ACC112 (cell line): ENCODE measurements at regions not wholly inside any gene's neighbourhood (a gene's known extent, or its start where the extent isn't known, plus 50 kb on each side); places are given as distances from the start of the nearest gene placed in this dataset.

Experiments used
- H2AFZ ChIP-seq: fragments of 200-600 bp; sonication (generic); one replicate; pipeline ENCODE4 v1.6.0; 2017; ENCODE audit warnings: antibody characterized with exemption, low read length; ENCODE audit not compliant: unreplicated experiment
- H3K27ac ChIP-seq: fragments of 200-600 bp; sonication (generic); 2 replicates; pipeline ENCODE4 v1.5.1; 2014; ENCODE audit warnings: low read depth, mild to moderate bottlenecking, antibody characterized with exemption, low read length, moderate library complexity
- H3K27me3 ChIP-seq: fragments of 200-600 bp; sonication (generic); 2 replicates; pipeline ENCODE4 v1.6.1; 2014; ENCODE audit warnings: mild to moderate bottlenecking, antibody characterized with exemption, low read length, moderate library complexity, mixed read lengths; ENCODE audit not compliant: insufficient read depth
- H3K36me3 ChIP-seq: fragments of 200-600 bp; sonication (generic); 2 replicates; pipeline ENCODE4 v1.6.1; 2016; ENCODE audit warnings: mild to moderate bottlenecking, antibody characterized with exemption, low read length, moderate library complexity, mixed read lengths; ENCODE audit not compliant: insufficient read depth
- H3K4me1 ChIP-seq: fragments of 200-600 bp; sonication (generic); one replicate; pipeline ENCODE4 v1.6.1; 2016; ENCODE audit warnings: low read length, mixed read lengths; ENCODE audit not compliant: insufficient read depth, unreplicated experiment, control insufficient read depth
- H3K4me3 ChIP-seq: fragments of 200-600 bp; sonication (generic); 2 replicates; pipeline ENCODE4 v1.5.1; 2014; ENCODE audit warnings: mild to moderate bottlenecking, low read depth, low read length
- H3K79me2 ChIP-seq: fragments of 200-600 bp; sonication (generic); one replicate; pipeline ENCODE4 v1.6.0; 2016; ENCODE audit warnings: low read length; ENCODE audit not compliant: control insufficient read depth, unreplicated experiment, insufficient read depth

DNA sequence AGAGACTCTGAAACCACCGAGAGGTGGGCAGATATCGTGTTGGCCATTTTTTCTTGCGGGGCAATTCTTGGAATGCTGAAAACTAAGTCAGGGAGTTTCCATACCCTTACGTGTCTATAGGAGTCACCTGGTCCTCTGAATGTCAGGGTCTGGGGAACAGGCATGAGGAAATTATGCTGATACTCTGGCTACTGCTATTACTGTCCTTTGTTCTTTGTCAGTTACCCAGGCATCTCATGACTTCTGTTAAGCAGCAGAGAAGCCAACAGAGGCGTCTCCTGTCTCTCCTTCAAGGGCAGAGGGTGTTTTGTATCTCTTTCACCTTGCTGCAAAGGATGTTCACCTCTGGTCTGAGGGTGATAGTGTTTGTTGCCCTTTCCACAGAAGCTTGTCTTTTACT, 559.5 kb upstream of the CCDC54 start:
- H2AFZ ChIP-seq = no peak overlapping the region
- H3K4me3 ChIP-seq = no peak overlapping the region
- H3K79me2 ChIP-seq = no peaks in the 10 kb centered on the region
- no peaks in the 10 kb centered on the region for H3K4me1 ChIP-seq
- no peaks in the 10 kb centered on the region for H3K27me3 ChIP-seq
- no peak overlapping the region for H3K27ac ChIP-seq
- H3K36me3 ChIP-seq = no peaks in the 10 kb centered on the region

DNA sequence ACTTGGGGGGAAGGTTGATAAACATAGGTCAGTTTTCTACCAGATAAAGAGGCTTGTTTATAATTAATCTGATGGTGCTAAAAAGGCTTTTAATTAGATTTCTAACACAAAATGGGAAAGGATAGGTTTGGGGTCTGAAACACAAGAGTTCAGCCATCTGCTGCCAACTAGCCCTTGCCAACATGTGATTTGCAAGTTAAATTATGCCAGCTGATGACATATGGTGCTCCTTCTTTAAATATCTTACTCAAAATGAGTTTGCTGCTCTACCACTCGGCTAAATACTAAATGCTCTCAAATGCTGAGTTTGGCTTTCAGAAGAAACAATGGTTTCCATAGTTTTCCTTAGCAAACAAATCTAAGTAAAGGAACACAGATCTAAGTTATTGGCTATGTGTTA, 557.8 kb upstream of the CCDC54 start:
- no peaks in the 10 kb centered on the region for H3K36me3 ChIP-seq
- peaks cover 3% of the 10 kb centered on the region for H3K4me1 ChIP-seq
- H3K4me3 ChIP-seq = no peak overlapping the region
- no peaks in the 10 kb centered on the region for H3K27me3 ChIP-seq
- no peak overlapping the region for H3K27ac ChIP-seq
- no peaks in the 10 kb centered on the region for H3K79me2 ChIP-seq
- no peak overlapping the region for H2AFZ ChIP-seq

GRCh38 chr3:106820726-106821362, 556.4 kb upstream of the CCDC54 start:
- H3K27me3 ChIP-seq = no peaks in the 10 kb centered on the region
- H3K27ac ChIP-seq = no peak overlapping the region
- peaks cover 17% of the 10 kb centered on the region for H3K4me1 ChIP-seq
- H3K4me3 ChIP-seq = no peak overlapping the region
- H3K36me3 ChIP-seq = no peaks in the 10 kb centered on the region
- H2AFZ ChIP-seq = no peak overlapping the region
- H3K79me2 ChIP-seq = no peaks in the 10 kb centered on the region

- no peak overlapping the region for H3K4me3 ChIP-seq
- no peaks in the 10 kb centered on the region for H3K36me3 ChIP-seq
- H3K27ac ChIP-seq = no peak overlapping the region
- no peaks in the 10 kb centered on the region for H3K79me2 ChIP-seq
- H2AFZ ChIP-seq = no peak overlapping the region
- H3K4me1 ChIP-seq = peaks cover 27% of the 10 kb centered on the region
- H3K27me3 ChIP-seq = no peaks in the 10 kb centered on the region
Observed at GRCh38 chr3:106821801-106822200, 555.4 kb upstream of the CCDC54 start.

DNA sequence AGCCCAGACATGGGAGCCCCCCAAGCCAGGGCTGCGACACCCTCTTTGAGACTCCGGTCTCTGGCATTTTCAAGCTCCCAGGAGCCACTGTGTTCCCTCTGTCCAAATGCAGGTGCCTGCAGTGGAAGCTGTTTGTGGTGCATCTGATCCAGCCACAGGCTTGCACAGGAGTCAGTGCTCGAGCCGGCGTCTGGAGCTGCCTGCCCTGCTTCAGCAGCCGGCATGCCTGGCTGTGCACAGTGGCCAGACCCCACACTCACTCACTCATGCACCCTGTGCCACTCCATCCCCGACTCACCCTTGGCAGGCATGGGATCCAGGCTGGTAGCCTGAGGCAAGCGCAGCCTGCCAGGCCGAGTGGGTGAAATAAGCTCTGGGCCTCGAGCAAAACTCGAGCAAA, 555.0 kb upstream of the CCDC54 start:
- Histone ChIP-seq H3K27me3 (no peaks in the 10 kb centered on the region), H3K4me1 (peaks cover 31% of the 10 kb centered on the region), H3K4me3 (no peak overlapping the region), H2AFZ (no peak overlapping the region), H3K79me2 (no peaks in the 10 kb centered on the region), H3K27ac (no peak overlapping the region), H3K36me3 (no peaks in the 10 kb centered on the region)

DNA sequence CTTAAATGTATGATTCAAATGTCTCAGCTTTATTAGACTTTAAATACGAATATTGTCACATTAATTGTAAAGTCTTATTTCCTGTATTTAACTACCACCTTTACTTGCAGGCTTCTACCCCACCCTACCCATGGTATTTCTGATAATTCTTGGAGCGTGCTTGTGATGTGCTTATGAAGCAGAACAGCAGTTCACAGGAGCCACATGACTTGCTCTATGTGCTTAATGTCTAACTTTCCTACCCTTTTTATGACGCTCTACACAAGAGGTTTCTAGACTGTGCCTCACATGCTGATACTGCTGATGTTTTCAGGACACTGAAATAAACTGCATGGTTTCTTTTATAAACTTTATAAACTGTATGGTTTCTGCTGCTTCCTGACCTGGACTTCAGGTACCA, 553.5 kb upstream of the CCDC54 start:
- Histone ChIP-seq H2AFZ (no peak overlapping the region), H3K4me3 (no peak overlapping the region), H3K27ac (no peak overlapping the region), H3K36me3 (no peaks in the 10 kb centered on the region), H3K4me1 (peaks cover 41% of the 10 kb centered on the region), H3K79me2 (no peaks in the 10 kb centered on the region), H3K27me3 (no peaks in the 10 kb centered on the region)

DNA sequence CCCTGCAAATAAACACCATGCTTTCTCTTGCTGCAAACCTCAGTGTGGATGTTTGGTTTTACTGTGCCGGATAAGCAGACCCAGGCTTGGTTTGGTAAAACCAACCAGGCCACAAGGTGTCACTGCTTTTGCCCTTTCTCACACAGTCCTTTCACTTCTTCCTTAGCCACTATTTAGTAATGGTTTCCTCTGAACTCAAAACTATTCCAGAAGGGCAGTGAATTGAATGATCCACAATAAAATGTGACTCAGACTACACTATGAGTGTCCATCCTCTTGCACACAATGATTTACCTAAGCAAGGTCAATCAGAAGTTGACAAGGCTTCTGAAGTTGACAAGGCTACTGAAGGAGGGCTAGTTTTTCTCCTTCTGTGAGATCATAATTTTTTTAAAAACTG, 552.4 kb upstream of the CCDC54 start:
- H2AFZ ChIP-seq = peak overlapping the region; percentile 97
- H3K4me1 ChIP-seq = peaks cover 41% of the 10 kb centered on the region
- peak overlapping the region; percentile 49 for H3K27ac ChIP-seq

GRCh38 chr3:106825962-106826605, 551.2 kb upstream of the CCDC54 start:
- no peak overlapping the region for H3K4me3 ChIP-seq
- peak overlapping the region; percentile 97 for H2AFZ ChIP-seq
- no peaks in the 10 kb centered on the region for H3K27me3 ChIP-seq
- peaks cover 41% of the 10 kb centered on the region for H3K4me1 ChIP-seq
- H3K36me3 ChIP-seq = 0 out of 2 replicates have a peak, but pooled peaks cover 4% of the 10 kb centered on the region
- H3K27ac ChIP-seq = peak overlapping the region; percentile 34
- no peaks in the 10 kb centered on the region for H3K79me2 ChIP-seq

More for the DNA sequence above, 552.4 kb upstream of the CCDC54 start:
- no peak overlapping the region; the same call in 1 of the 2 replicates for H3K4me3 ChIP-seq
- no peaks in the 10 kb centered on the region for H3K27me3 ChIP-seq
- no peaks in the 10 kb centered on the region for H3K79me2 ChIP-seq
- H3K36me3 ChIP-seq = no peaks in the 10 kb centered on the region

- Histone ChIP-seq H3K79me2 (no peaks in the 10 kb centered on the region), H3K36me3 (0 out of 2 replicates have a peak, but pooled peaks cover 6% of the 10 kb centered on the region), H3K4me1 (peaks cover 41% of the 10 kb centered on the region), H3K27me3 (no peaks in the 10 kb centered on the region), H3K4me3 (no peak overlapping the region), H3K27ac (0 out of 2 replicates have a peak overlapping the region, but pooled peaks have one; percentile 34), H2AFZ (peak overlapping the region; percentile 47)
Observed at GRCh38 chr3:106826791-106827311, 550.4 kb upstream of the CCDC54 start.

DNA sequence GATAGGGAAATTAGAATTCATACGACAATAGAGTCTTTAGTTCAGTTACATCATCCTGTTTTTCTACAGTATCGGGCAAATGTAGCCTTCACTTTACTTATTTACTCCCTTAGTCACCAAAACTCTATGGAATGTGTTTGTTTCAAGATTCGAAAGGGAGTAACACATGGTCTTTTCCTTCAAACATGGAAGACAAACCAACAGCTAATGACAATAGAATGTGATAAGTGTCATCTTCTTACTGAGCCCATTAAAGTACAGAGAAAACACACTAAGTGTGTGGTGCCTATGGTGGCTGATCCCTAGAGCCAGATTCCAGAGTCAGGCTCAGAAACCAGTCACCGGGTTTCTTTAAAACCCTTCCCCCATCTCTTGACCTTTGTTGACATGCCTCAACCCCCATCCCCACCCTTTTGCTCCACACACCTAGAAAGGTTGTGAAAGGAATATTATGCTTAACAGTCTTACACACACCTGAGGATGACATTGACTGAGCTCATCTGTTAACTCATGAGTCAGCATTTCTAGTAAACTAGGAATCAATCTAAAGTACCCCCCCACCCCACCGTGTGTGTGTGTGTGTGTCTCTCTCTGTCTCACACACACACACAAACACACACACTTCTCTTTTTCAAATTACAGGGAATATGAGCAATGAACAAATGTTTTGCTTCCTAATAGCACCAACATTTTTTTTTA, 549.6 kb upstream of the CCDC54 start:
- Histone ChIP-seq H3K4me3 (no peak overlapping the region), H3K27me3 (no peaks in the 10 kb centered on the region), H3K4me1 (peaks cover 41% of the 10 kb centered on the region), H3K27ac (no peak overlapping the region), H3K36me3 (0 out of 2 replicates have a peak, but pooled peaks cover 6% of the 10 kb centered on the region), H2AFZ (peak overlapping the region; percentile 47), H3K79me2 (no peaks in the 10 kb centered on the region)
